ENCODE measurements at regions not wholly inside any gene's neighbourhood (a gene's known extent, or its start where the extent isn't known, plus 50 kb on each side); places are given as distances from the start of the nearest gene placed in this dataset.
"Not testable (repeated sequence)": the region's sequence is repeated elsewhere in the genome, so short reads cannot be mapped to it uniquely, and the experiment has no call there.

GRCh38 chr7:57740126-57740525 is 290.1 kb downstream of the ZNF716 start:
- H3K27ac Mint-ChIP-seq (ENCODE audit: unreplicated experiment); DNase-seq; H3K27me3 Mint-ChIP-seq (ENCODE audit: unreplicated experiment); H3K4me1 Mint-ChIP-seq (ENCODE audit: low read depth, unreplicated experiment); H3K4me3 Mint-ChIP-seq (ENCODE audit: unreplicated experiment); H3K36me3 Mint-ChIP-seq (ENCODE audit: unreplicated experiment); H3K9me3 Mint-ChIP-seq (ENCODE audit: unreplicated experiment): not testable (repeated sequence)

- no peak for DNase-seq
- H3K27ac Mint-ChIP-seq (ENCODE audit: unreplicated experiment), result no peak overlapping the region
- peaks cover 25% of the 10 kb centered on the region for H3K36me3 Mint-ChIP-seq (ENCODE audit: unreplicated experiment)
- no peak overlapping the region for H3K4me3 Mint-ChIP-seq (ENCODE audit: unreplicated experiment)
- no peak for TF ChIP-seq CTCF (IDR thresholded peaks at IDR 0.05; ENCODE audit: partially characterized antibody, unreplicated experiment)
- no peaks in the 10 kb centered on the region for H3K4me1 Mint-ChIP-seq (ENCODE audit: low read depth, unreplicated experiment)
- H3K9me3 Mint-ChIP-seq (ENCODE audit: unreplicated experiment), result peaks cover 27% of the 10 kb centered on the region
- peaks cover 15% of the 10 kb centered on the region for H3K27me3 Mint-ChIP-seq (ENCODE audit: unreplicated experiment)
These were observed 319.2 kb downstream of the ZNF716 start for GRCh38 chr7:57769131-57769530.

- no peak for TF ChIP-seq CTCF (IDR thresholded peaks at IDR 0.05; ENCODE audit: partially characterized antibody, unreplicated experiment)
- no peak for DNase-seq
- peaks cover 16% of the 10 kb centered on the region for H3K27me3 Mint-ChIP-seq (ENCODE audit: unreplicated experiment)
- peaks cover 25% of the 10 kb centered on the region for H3K36me3 Mint-ChIP-seq (ENCODE audit: unreplicated experiment)
- peaks cover 27% of the 10 kb centered on the region for H3K9me3 Mint-ChIP-seq (ENCODE audit: unreplicated experiment)
- H3K4me3 Mint-ChIP-seq (ENCODE audit: unreplicated experiment), result no peak overlapping the region
- H3K4me1 Mint-ChIP-seq (ENCODE audit: low read depth, unreplicated experiment), result no peaks in the 10 kb centered on the region
- no peak overlapping the region for H3K27ac Mint-ChIP-seq (ENCODE audit: unreplicated experiment)
These were observed 320.0 kb downstream of the ZNF716 start for GRCh38 chr7:57769958-57770357.

- no peak for TF ChIP-seq CTCF (IDR thresholded peaks at IDR 0.05; ENCODE audit: partially characterized antibody, unreplicated experiment)
- Mint-ChIP-seq H3K27ac (ENCODE audit: unreplicated experiment) (no peak overlapping the region), H3K27me3 (ENCODE audit: unreplicated experiment) (peaks cover 20% of the 10 kb centered on the region), H3K36me3 (ENCODE audit: unreplicated experiment) (peaks cover 31% of the 10 kb centered on the region), H3K9me3 (ENCODE audit: unreplicated experiment) (peaks cover 38% of the 10 kb centered on the region), H3K4me1 (ENCODE audit: low read depth, unreplicated experiment) (no peaks in the 10 kb centered on the region), H3K4me3 (ENCODE audit: unreplicated experiment) (peak overlapping the region; percentile 57)
- no peak for DNase-seq
These were observed 322.3 kb downstream of the ZNF716 start for GRCh38 chr7:57772126-57772924.

GRCh38 chr7:57774300-57774699 is 324.3 kb downstream of the ZNF716 start:
- no peak for DNase-seq
- TF ChIP-seq CTCF (IDR thresholded peaks at IDR 0.05; ENCODE audit: partially characterized antibody, unreplicated experiment), result no peak
- peaks cover 39% of the 10 kb centered on the region for H3K9me3 Mint-ChIP-seq (ENCODE audit: unreplicated experiment)
- H3K27ac Mint-ChIP-seq (ENCODE audit: unreplicated experiment), result no peak overlapping the region
- no peaks in the 10 kb centered on the region for H3K4me1 Mint-ChIP-seq (ENCODE audit: low read depth, unreplicated experiment)
- peaks cover 34% of the 10 kb centered on the region for H3K36me3 Mint-ChIP-seq (ENCODE audit: unreplicated experiment)
- H3K4me3 Mint-ChIP-seq (ENCODE audit: unreplicated experiment), result no peak overlapping the region
- peaks cover 20% of the 10 kb centered on the region for H3K27me3 Mint-ChIP-seq (ENCODE audit: unreplicated experiment)

Measured in glutamatergic neuron (in vitro differentiated cells).